HG03378 (cell line): ENCODE measurements at regions not wholly inside any gene's neighbourhood (a gene's known extent, or its start where the extent isn't known, plus 50 kb on each side); places are given as distances from the start of the nearest gene placed in this dataset.
"Not testable (repeated sequence)": the region's sequence is repeated elsewhere in the genome, so short reads cannot be mapped to it uniquely, and the experiment has no call there.

Experiments used
- ATAC-seq: cut with Tn5 transposase; IDR thresholded peaks from one replicate; pipeline ENCODE4 v1.9.1; 2021; ENCODE audit warnings: mild to moderate bottlenecking, moderate library complexity; ENCODE audit not compliant: unreplicated experiment

GRCh38 chr16:79379095-79379494 is 221.4 kb downstream of the MAF start:
- ATAC-seq = no peak

DNA sequence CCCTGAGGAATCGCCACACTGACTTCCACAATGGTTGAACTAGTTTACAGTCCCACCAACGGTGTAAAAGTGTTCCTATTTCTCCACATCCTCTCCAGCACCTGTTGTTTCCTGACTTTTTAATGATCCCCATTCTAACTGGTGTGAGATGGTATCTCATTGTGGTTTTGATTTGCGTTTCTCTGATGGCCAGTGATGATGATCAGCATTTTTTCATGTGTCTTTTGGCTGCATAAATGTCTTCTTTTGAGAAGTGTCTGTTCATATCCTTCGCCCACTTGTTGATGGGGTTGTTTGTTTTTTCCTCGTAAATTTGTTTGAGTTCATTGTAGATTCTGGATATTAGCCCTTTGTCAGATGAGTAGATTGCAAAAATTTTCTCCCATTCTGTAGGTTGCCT is 223.5 kb downstream of the MAF start:
- not testable (repeated sequence) for ATAC-seq

- no peak for ATAC-seq
Measured at GRCh38 chr16:79375351-79375750, 225.2 kb downstream of the MAF start.

GRCh38 chr16:79372503-79373184 is 227.9 kb downstream of the MAF start:
- no peak for ATAC-seq

- ATAC-seq = no peak
Measured at GRCh38 chr16:79370736-79371135, 229.8 kb downstream of the MAF start.

- no peak for ATAC-seq
Measured at GRCh38 chr16:79369796-79370195, 230.7 kb downstream of the MAF start.

- no peak for ATAC-seq
Measured at GRCh38 chr16:79367822-79368221, 232.7 kb downstream of the MAF start.

GRCh38 chr16:79366635-79367034 is 233.9 kb downstream of the MAF start:
- no peak for ATAC-seq

- no peak for ATAC-seq
Measured at GRCh38 chr16:79365702-79366101, 234.8 kb downstream of the MAF start.

DNA sequence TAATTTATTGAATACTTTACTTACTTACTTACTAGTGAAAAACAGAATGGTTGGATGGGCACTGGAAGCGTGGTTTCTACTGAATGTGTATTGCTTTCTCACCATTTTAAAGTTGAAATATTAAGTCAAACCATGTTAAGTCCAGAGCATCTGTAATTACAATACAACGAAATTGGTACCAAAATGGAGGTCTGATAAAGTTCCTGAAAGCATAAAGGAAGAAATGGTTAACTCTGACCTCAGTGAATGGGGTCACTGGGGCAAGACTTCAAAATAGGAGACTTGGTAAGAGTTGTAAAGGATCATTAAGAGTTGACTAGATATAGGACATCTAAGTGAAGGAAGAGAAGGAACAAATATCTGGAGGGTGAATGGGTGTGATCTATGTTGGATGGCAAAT is 237.1 kb downstream of the MAF start:
- no peak for ATAC-seq

- ATAC-seq = no peak
Measured at GRCh38 chr16:79363035-79363434, 237.5 kb downstream of the MAF start.

DNA sequence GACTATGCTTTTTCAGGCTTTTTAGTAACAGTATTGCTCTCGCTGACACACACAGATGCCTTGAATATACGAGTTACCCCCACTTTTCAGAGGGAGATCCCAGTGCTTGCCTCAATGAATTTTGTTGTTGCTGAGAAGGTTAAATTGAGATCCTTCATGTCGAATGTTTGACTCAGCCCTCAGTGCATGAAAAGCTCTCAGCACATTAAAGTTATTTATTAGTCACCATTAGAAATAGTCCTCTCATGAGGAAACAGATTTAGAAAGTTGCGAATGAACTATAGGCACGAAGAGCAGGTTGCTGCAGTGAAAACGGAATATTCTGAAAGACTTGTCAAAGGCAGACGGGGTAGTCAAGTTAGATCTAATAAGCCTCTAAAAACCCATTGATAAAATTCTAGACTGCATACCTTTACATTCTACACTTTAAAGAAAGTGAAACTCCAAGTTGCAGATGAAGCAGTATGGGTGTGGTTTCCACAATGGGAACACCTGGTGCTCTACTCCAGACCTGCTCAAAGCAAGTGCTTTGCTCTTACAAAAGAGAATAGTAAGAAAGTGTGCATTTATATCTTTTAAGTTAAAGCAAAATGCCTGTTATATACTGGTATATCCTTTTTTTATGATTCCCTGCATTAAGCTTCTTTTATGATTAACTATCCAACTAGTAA is 238.1 kb downstream of the MAF start:
- no peak for ATAC-seq

- ATAC-seq = no peak
Measured at GRCh38 chr16:79361132-79361751, 239.3 kb downstream of the MAF start.

- no peak for ATAC-seq
Measured at GRCh38 chr16:79360267-79360666, 240.3 kb downstream of the MAF start.

- no peak for ATAC-seq
Measured at GRCh38 chr16:79359082-79359481, 241.5 kb downstream of the MAF start.

GRCh38 chr16:79358188-79358587 is 242.3 kb downstream of the MAF start:
- no peak for ATAC-seq

DNA sequence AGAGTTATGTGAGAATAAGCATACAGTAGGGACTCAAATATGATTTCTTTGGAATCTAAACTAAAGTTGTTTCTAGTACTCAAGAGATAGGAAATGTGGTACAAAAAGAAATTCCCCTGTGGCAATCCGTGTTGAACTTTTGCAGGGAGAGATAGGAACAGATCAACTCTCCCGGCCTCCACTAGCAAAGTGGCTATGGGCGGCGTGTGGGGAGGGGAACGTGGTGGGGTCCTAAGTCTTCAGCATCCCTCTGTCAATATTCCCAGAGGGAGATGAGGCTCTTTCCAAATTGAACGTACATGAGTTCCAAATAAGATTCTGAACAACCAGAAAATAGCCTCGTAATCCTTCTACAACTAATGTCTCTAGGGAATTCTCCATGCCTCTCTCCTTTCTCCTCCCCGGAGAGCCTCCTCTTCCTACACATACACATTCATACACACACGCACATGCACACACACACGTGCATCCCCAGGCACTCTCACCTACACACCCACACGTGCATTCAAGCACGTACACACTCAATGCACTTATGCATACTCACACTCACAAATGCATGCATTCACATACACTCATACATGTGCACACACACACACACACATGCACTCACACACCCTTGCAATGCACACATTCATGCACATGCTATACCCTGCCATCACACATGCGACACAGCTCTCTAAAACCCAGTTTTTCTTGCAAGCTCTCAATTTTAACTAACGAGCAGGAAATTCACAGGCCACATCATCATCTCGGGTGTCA is 244.8 kb downstream of the MAF start:
- no peak for ATAC-seq

DNA sequence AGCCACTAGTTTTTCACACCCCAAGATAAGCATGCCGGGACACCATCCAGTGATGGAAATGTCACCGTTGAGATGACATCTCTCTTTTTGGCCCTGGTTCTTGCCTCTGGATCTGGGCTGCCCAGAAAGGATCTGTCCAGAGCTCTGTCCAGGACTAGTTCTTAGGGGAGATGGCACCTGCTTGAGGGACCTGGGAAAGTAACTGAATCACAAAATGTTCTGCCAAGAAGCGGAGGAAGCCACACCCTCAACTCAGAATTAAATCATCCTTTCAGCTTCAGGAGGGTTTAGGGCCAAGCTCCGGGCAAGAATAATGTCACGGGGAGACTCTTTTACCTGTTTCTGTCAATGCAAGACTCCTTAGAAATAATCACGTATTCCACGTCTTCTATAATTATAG is 248.6 kb downstream of the MAF start:
- no peak for ATAC-seq

- no peak for ATAC-seq
Measured at GRCh38 chr16:79349803-79350202, 250.7 kb downstream of the MAF start.

GRCh38 chr16:79348521-79349306 is 251.8 kb downstream of the MAF start:
- ATAC-seq = no peak

DNA sequence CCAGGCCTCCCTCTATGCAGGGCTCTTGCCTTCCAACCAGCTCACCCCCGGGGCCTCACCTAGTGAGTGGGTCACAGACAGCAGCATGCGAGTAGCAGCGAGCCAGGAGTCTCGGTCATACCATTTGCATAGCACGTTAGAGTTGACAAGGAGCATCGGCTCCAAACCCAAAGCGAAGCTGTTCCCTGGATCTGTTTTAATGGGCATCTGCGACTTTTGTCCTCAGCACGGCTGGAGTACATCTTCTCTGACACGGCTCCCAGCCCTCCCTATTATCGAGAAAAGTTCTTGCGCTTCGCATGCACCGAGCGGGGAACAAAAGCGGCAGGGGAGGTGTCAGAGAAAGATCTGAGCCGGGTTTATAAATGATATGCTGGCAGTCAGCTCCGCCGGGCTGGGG is 253.3 kb downstream of the MAF start:
- no peak for ATAC-seq
